SK-N-SH (cell line): ENCODE measurements at regions not wholly inside any gene's neighbourhood (a gene's known extent, or its start where the extent isn't known, plus 50 kb on each side); places are given as distances from the start of the nearest gene placed in this dataset.

ENCODE experiments used
- CTCF ChIA-PET: fragments of 300-600, 350-600 bp; formaldehyde crosslinking; extraction: SDS; loops from one replicate; lab custom pipeline; 2021; lab: Yijun Ruan, JAX
- POLR2A ChIA-PET: fragments of 350-600 bp; sonication (Branson Sonifier 250); formaldehyde crosslinking; extraction: SDS; loops from one replicate; lab custom pipeline; 2020; ENCODE audit warnings: antibody characterized with exemption, inconsistent platforms; lab: Yijun Ruan, JAX
- DNase-seq: peaks from one replicate; pipeline ENCODE4 v3.0.0; 2012
- H2AFZ ChIP-seq: fragments of 200-600 bp; sonication (generic); 2 replicates; pipeline ENCODE4 v1.8.1; 2016; ENCODE audit warnings: antibody characterized with exemption, mild to moderate bottlenecking, low read depth
- H3F3A ChIP-seq: fragments of 200-600 bp; sonication (generic); replicated peaks from 2 replicates; pipeline ENCODE3; 2016; ENCODE audit warnings: antibody characterized with exemption, mild to moderate bottlenecking; ENCODE audit not compliant: insufficient read depth
- H3K27ac ChIP-seq, 2 experiments: fragments of 200-500 bp in 1 of 2; fragments of 200-600 bp in 1 of 2; sonication (Bioruptor generic) in 1 of 2; sonication (generic), shearing (Covaris generic) in 1 of 2; 2 replicates each; pipeline versions ENCODE4 v1.5.1 to v1.6.1; 2014 to 2016; ENCODE audit warnings: low read depth in 2 of 2, inconsistent platforms in 1 of 2, low read length in 1 of 2, mild to moderate bottlenecking in 1 of 2, mixed read lengths in 1 of 2
- H3K27me3 ChIP-seq: fragments of 200-600 bp; sonication (generic), shearing (Covaris generic); 2 replicates; pipeline ENCODE4 v1.6.1; 2016; ENCODE audit warnings: mixed run types; ENCODE audit not compliant: insufficient read depth
- H3K36me3 ChIP-seq, 2 experiments: fragments of 200-500 bp in 1 of 2; fragments of 200-600 bp in 1 of 2; sonication (Bioruptor generic) in 1 of 2; sonication (generic) in 1 of 2; replicated peaks in 1 of 2; 2 replicates each; pipeline versions ENCODE3 to v1.5.1; 2014 to 2016; ENCODE audit warnings: low read length in 1 of 2, mild to moderate bottlenecking in 1 of 2; ENCODE audit not compliant: insufficient read depth in 2 of 2, control insufficient read depth in 1 of 2
- H3K4me1 ChIP-seq, 2 experiments: fragments of 200-500 bp in 1 of 2; fragments of 200-600 bp in 1 of 2; sonication (Bioruptor generic) in 1 of 2; sonication (generic), shearing (Covaris generic) in 1 of 2; 2 replicates each; pipeline versions ENCODE4 v1.5.1 to v1.6.1; 2014 to 2016; ENCODE audit warnings: low read depth in 1 of 2, low read length in 1 of 2, mixed run types in 1 of 2; ENCODE audit not compliant: insufficient read depth in 2 of 2, control insufficient read depth in 1 of 2
- H3K4me2 ChIP-seq: fragments of 200-600 bp; sonication (generic), shearing (Covaris generic); 2 replicates; pipeline ENCODE4 v1.6.1; 2017; ENCODE audit warnings: mixed run types
- H3K4me3 ChIP-seq, 2 experiments: fragments of 200-500 bp in 1 of 2; fragments of 200-600 bp in 1 of 2; sonication (Bioruptor generic) in 1 of 2; sonication (generic), shearing (Covaris generic) in 1 of 2; 2 replicates each; pipeline versions ENCODE4 v1.5.1 to v1.8.1; 2014 to 2016; ENCODE audit warnings: low read depth in 2 of 2, inconsistent platforms in 1 of 2, low read length in 1 of 2, mild to moderate bottlenecking in 1 of 2, mixed read lengths in 1 of 2, moderate library complexity in 1 of 2
- H3K79me2 ChIP-seq: fragments of 200-600 bp; sonication (generic); 2 replicates; pipeline ENCODE4 v1.8.1; 2017; ENCODE audit warnings: mild to moderate bottlenecking; ENCODE audit not compliant: insufficient read depth
- H3K9ac ChIP-seq: fragments of 200-600 bp; sonication (generic); 2 replicates; pipeline ENCODE4 v1.6.1; 2017; ENCODE audit warnings: mixed run types
- H3K9me2 ChIP-seq: fragments of 200-600 bp; sonication (generic); 2 replicates; pipeline ENCODE4 v1.6.1; 2017; ENCODE audit warnings: mixed run types
- H3K9me3 ChIP-seq: fragments of 200-600 bp; sonication (generic); 2 replicates; pipeline ENCODE4 v1.6.1; 2017; ENCODE audit warnings: mixed run types, mild to moderate bottlenecking, moderate library complexity
- H4K20me1 ChIP-seq: fragments of 200-600 bp; sonication (generic); 2 replicates; pipeline ENCODE4 v1.6.1; 2017; ENCODE audit warnings: mild to moderate bottlenecking, mixed run types; ENCODE audit not compliant: insufficient read depth
- CTCF ChIP-seq: fragments of 200-600 bp; sonication (generic); IDR thresholded peaks from 2 replicates; pipeline ENCODE4 v1.6.1; 2017; ENCODE audit warnings: antibody characterized with exemption, mild to moderate bottlenecking, moderate library complexity
- FOSL2 ChIP-seq: IDR thresholded peaks from 2 replicates; pipeline ENCODE4 v1.4.0; 2012; ENCODE audit warnings: low read depth, mild to moderate bottlenecking, moderate library complexity, borderline replicate concordance
- FOXJ3 ChIP-seq: sonication (generic); formaldehyde crosslinking; IDR thresholded peaks from 2 replicates; pipeline ENCODE4 v1.5.1; 2020; ENCODE audit warnings: mild to moderate bottlenecking, missing genetic modification reagents
- MEF2A ChIP-seq: IDR thresholded peaks from 2 replicates; pipeline ENCODE4 v1.4.0; 2012; ENCODE audit warnings: low read depth, borderline replicate concordance
- MXI1 ChIP-seq: IDR thresholded peaks from 2 replicates; pipeline ENCODE4 v1.6.1; 2012; ENCODE audit warnings: mild to moderate bottlenecking, low read depth, low read length, improper control_type of control experiment
- POLR2AphosphoS5 ChIP-seq: IDR thresholded peaks from 2 replicates; pipeline ENCODE4 v1.6.1; 2012; ENCODE audit warnings: low read depth, low read length
- RAD21 ChIP-seq: IDR thresholded peaks from 2 replicates; pipeline ENCODE4 v1.6.1; 2012; ENCODE audit warnings: mild to moderate bottlenecking, low read length
- RCOR1 ChIP-seq: fragments of 150-350 bp; IDR thresholded peaks from 2 replicates; pipeline ENCODE4 v1.6.1; 2017; ENCODE audit warnings: antibody characterized with exemption, low read length
- RFX5 ChIP-seq: IDR thresholded peaks from 2 replicates; pipeline ENCODE4 v1.6.1; 2012; ENCODE audit warnings: mild to moderate bottlenecking, improper control_type of control experiment, low read length
- RXRA ChIP-seq: IDR thresholded peaks from 2 replicates; pipeline ENCODE4 v1.4.0; 2012; ENCODE audit warnings: low read depth, mild to moderate bottlenecking, borderline replicate concordance
- SMC3 ChIP-seq: IDR thresholded peaks from 2 replicates; pipeline ENCODE4 v1.6.1; 2012; ENCODE audit warnings: low read depth, low read length, improper control_type of control experiment
- TCF12 ChIP-seq: IDR thresholded peaks from 2 replicates; pipeline ENCODE4 v1.4.0; 2012
- TEAD4 ChIP-seq: IDR thresholded peaks from 2 replicates; pipeline ENCODE4 v1.4.0; 2012; ENCODE audit warnings: mild to moderate bottlenecking, borderline replicate concordance; ENCODE audit not compliant: insufficient read depth
- TF ChIP-seq, protein P1 (sequence below): IDR thresholded peaks from 2 replicates; pipeline ENCODE4; 2012
- TF ChIP-seq, protein P2 (sequence below): fragments of 150-350 bp; IDR thresholded peaks from 2 replicates; pipeline ENCODE4 v1.6.1; 2016; ENCODE audit warnings: mild to moderate bottlenecking, low read depth, low read length
- TF ChIP-seq, protein P3 (sequence below): IDR thresholded peaks from 2 replicates; pipeline ENCODE4 v1.6.1; 2012; ENCODE audit warnings: mild to moderate bottlenecking, low read depth, low read length, moderate library complexity

GRCh38 chr3:153897842-153898241, 223.3 kb upstream of the ARHGEF26 start:
- DNase-seq = no peak
- CTCF ChIA-PET = no interaction called here
- Histone ChIP-seq H3K4me3 (no peak overlapping the region), H3K4me2 (no peak overlapping the region), H3K27me3 (no peaks in the 10 kb centered on the region), H3K79me2 (no peaks in the 10 kb centered on the region), H3K27ac (no peak overlapping the region), H3K9me3 (no peaks in the 10 kb centered on the region), H3K4me1 (no peaks in the 10 kb centered on the region; a peak in 1 of 4 replicates), H3K36me3 (no peaks in the 10 kb centered on the region), H4K20me1 (no peaks in the 10 kb centered on the region), H3K9me2 (no peaks in the 10 kb centered on the region), H3K9ac (no peak overlapping the region), H2AFZ (no peak overlapping the region), H3F3A (peaks cover 4% of the 10 kb centered on the region)
- TF ChIP-seq RFX5 = no peak
- TF ChIP-seq, protein P1, sequence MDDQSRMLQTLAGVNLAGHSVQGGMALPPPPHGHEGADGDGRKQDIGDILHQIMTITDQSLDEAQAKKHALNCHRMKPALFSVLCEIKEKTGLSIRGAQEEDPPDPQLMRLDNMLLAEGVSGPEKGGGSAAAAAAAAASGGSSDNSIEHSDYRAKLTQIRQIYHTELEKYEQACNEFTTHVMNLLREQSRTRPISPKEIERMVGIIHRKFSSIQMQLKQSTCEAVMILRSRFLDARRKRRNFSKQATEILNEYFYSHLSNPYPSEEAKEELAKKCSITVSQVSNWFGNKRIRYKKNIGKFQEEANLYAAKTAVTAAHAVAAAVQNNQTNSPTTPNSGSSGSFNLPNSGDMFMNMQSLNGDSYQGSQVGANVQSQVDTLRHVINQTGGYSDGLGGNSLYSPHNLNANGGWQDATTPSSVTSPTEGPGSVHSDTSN = no peak
- TF ChIP-seq, protein P2, sequence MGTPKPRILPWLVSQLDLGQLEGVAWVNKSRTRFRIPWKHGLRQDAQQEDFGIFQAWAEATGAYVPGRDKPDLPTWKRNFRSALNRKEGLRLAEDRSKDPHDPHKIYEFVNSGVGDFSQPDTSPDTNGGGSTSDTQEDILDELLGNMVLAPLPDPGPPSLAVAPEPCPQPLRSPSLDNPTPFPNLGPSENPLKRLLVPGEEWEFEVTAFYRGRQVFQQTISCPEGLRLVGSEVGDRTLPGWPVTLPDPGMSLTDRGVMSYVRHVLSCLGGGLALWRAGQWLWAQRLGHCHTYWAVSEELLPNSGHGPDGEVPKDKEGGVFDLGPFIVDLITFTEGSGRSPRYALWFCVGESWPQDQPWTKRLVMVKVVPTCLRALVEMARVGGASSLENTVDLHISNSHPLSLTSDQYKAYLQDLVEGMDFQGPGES = no peak
- no peak for TF ChIP-seq TCF12
- TF ChIP-seq FOSL2 = no peak
- no peak for TF ChIP-seq MEF2A
- TF ChIP-seq RCOR1 = no peak
- TF ChIP-seq SMC3 = no peak
- TF ChIP-seq TEAD4 = no peak
- no peak for TF ChIP-seq POLR2AphosphoS5
- TF ChIP-seq RXRA = no peak
- no peak for TF ChIP-seq RAD21
- TF ChIP-seq CTCF = no peak
- TF ChIP-seq FOXJ3 (CRISPR knock-in tag) = no peak
- no peak for TF ChIP-seq MXI1
- TF ChIP-seq, protein P3, sequence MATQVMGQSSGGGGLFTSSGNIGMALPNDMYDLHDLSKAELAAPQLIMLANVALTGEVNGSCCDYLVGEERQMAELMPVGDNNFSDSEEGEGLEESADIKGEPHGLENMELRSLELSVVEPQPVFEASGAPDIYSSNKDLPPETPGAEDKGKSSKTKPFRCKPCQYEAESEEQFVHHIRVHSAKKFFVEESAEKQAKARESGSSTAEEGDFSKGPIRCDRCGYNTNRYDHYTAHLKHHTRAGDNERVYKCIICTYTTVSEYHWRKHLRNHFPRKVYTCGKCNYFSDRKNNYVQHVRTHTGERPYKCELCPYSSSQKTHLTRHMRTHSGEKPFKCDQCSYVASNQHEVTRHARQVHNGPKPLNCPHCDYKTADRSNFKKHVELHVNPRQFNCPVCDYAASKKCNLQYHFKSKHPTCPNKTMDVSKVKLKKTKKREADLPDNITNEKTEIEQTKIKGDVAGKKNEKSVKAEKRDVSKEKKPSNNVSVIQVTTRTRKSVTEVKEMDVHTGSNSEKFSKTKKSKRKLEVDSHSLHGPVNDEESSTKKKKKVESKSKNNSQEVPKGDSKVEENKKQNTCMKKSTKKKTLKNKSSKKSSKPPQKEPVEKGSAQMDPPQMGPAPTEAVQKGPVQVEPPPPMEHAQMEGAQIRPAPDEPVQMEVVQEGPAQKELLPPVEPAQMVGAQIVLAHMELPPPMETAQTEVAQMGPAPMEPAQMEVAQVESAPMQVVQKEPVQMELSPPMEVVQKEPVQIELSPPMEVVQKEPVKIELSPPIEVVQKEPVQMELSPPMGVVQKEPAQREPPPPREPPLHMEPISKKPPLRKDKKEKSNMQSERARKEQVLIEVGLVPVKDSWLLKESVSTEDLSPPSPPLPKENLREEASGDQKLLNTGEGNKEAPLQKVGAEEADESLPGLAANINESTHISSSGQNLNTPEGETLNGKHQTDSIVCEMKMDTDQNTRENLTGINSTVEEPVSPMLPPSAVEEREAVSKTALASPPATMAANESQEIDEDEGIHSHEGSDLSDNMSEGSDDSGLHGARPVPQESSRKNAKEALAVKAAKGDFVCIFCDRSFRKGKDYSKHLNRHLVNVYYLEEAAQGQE = no peak
- POLR2A ChIA-PET = no interaction called here
